CD4-positive, alpha-beta T cell treated with Interleukin-21 for 1 hour (primary cell): ENCODE measurements at regions not wholly inside any gene's neighbourhood (a gene's known extent, or its start where the extent isn't known, plus 50 kb on each side); places are given as distances from the start of the nearest gene placed in this dataset.
A peak's percentile ranks its signal among the peaks of the same experiment; 100 is the strongest.

Experiments
- DNase-seq: peaks from one replicate; pipeline ENCODE4 v3.0.0-alpha.2; 2020

DNA sequence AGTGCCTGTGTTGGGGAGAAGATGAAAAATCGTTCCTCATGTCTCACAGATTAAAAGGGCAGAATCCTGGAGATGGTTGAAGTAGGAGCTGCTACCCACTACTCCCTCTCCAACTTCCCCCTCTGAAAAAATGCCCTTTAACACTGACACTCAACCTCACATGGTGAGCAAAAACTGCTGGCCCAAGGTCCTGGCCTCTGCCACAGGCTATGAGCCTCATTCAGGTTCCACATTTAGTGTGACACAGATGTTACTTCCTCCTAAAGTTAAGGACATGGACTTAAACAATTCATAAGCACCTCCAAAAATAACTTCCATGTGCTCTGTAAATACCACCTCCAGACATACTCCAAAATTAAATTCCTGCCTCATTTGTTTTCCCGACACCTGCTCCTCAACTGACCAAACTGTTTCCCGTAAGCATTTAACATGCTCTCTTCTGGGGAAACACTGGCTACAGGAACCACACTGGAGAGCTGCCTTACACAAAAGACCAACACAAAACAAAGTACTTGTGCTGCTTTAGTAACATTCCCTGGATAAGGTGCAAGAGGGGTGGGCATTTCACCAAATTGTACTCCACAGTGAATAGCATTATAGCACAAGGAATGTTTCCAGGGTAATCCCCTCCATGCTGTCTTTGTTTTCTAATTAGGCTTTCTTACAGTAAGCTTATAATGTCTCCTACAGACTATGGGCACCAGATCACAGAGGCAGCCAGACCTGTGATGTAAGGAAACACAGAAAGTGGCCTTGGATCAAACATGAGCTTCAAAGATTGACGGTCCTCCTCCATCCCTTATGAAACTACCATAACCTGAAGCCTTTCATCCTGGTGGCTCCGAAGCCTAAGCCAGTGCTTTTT lies 57.0 kb downstream of the PHLDA1 start:
- no peak for DNase-seq

GRCh38 chr12:75971253-75971652 lies 60.3 kb downstream of the PHLDA1 start:
- no peak for DNase-seq

GRCh38 chr12:75970310-75970709 lies 61.3 kb downstream of the PHLDA1 start:
- DNase-seq: no peak

DNA sequence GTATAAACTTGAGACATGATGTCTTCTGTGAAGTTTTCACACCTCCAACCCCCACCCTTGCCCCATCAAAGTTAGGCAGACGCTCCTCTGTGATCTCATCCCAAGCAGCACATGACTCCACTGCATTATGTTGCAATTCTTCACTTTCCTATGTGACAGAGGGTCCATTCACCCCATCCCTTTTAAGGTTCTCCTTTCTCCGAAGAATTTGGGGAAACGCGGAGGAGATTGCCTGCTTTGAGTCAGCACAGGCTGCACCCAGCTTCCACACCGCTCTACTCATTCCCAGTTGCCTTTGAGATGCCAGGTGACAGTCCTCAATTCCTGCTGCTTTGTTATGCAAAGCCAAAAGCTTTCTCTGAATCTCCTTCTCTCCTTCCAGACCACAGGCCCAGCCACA lies 61.8 kb downstream of the PHLDA1 start:
- no peak for DNase-seq

- DNase-seq: no peak
Measured at GRCh38 chr12:75965661-75966060, 65.9 kb downstream of the PHLDA1 start.

DNA sequence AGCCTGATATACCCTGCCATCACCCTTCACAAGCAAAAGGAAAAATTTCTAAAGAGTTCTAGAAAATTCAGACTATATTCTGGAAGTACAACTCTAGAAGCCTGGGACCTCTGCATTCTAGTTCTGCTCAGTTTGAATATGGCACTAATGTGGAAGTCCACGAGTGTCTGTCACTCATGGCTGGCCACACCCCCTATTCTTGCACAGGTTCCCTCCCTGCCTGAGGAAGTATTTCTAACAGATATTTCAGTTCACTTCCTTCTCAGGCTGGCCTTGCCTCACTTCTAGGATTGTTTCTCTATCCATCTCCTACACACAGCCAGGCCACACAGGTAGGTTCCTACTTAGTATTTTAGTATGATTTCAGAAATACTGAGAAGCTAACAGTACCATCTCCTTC lies 67.4 kb downstream of the PHLDA1 start:
- DNase-seq: no peak

- no peak for DNase-seq
Measured at GRCh38 chr12:75961878-75962277, 69.7 kb downstream of the PHLDA1 start.

DNA sequence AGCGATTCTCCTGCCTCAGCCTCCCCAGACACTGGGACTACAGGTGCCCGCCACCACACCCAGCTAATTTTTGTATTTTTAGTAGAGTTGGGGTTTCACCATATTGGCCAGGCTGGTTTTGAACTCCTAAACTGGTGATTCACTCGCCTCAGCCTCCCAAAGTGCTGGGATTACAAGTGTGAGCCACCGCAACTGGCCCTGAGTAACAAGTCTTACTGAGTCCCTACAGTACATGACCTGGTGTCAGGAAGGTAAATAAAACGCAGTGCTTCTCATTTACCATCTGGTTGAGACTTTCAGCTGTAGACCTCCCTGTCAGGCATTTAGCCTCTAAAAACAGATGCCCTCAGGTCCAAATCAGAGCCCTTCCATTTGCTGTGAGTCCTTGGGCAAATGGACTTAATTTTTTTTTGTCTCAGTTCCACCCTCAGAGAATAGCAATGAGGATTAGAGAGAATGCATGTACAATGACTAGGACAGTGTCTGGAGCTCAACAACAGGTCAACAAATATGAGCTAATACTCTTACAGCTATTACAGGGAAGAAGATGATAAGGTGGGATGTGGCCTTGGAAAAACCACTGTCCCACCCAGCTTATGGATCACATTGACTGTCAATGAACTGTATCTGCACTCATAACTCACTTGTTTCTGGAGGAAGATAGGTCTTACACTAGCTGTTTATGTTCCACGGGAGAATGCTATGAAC lies 70.5 kb downstream of the PHLDA1 start:
- DNase-seq: no peak

- DNase-seq: no peak
Measured at GRCh38 chr12:75960086-75960910, 71.3 kb downstream of the PHLDA1 start.

DNA sequence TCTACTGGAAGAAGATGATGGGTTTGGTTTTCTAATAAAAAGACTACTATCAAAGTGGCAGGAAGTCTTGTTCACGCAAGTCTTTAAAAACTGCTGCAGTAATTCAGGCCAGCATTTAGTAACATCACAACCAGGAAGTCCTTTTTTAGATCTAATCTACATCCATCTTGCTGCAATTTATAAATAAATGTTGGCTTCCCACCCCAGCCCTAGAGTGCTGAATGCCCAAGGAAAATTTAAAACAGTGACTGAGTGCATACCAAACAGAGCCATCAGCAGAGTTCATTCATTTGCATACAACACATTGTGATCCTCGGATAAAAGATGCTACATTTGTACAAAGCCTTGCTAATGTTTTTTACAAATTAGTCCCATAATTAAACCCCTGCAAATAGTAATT lies 72.1 kb downstream of the PHLDA1 start:
- no peak for DNase-seq

GRCh38 chr12:75959060-75959459 lies 72.5 kb downstream of the PHLDA1 start:
- DNase-seq: no peak

DNA sequence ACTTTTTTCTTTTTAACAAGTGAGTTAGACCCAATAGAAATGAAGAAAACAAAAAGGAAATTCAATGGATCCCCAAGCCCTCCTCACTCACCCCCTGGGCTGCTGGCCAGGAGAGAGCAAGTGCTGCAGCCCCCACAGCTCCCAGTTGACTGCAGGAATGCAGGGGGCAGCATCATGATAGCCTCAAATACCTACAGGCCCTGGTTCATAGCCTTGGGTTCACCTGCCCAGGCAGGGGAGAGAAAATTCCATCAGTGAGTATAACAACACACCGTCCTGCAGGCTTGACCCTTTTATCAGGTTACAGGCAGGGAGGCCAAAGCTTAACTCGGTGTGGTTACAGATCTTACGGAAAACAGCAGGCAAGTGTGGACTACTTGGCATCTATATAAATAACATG lies 76.3 kb downstream of the PHLDA1 start:
- no peak for DNase-seq

DNA sequence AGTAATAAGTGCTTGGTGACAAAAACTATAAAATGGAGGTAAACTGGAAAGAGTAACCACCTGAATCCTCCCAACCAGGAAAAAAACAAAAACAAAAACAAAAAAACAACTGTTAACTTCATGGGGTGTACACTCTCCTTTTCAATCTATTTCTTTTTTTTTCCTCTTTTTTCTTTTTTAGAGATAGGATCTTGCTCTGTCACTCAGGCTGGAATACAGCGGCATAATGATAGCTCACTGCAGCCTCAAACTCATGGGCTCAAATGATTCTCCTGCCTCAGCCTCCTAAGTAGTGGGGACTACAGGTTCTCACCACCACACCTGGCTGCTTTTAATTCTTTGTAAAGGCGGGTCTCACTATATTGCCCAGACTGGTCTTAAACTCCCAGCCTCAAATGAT lies 76.8 kb downstream of the PHLDA1 start:
- no peak for DNase-seq

DNA sequence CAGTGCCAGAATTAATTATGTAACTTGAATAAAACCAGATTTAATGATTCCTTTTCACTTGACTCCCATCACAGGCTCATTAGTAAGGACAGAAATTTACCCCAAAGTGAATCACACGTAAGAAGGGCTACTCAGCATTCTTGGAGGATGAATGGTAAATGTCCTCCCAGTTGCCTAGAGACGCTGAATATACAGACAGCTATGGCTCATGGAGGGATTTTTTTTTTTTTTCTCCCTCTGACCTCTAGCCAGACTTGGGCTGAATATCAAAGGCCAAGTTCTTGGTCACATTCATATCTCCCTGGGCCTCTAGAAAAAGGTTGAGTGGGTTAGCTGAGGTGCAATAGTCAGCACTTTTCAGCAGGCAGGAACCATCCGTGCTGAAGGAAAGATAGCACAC lies 77.5 kb downstream of the PHLDA1 start:
- DNase-seq: no peak

DNA sequence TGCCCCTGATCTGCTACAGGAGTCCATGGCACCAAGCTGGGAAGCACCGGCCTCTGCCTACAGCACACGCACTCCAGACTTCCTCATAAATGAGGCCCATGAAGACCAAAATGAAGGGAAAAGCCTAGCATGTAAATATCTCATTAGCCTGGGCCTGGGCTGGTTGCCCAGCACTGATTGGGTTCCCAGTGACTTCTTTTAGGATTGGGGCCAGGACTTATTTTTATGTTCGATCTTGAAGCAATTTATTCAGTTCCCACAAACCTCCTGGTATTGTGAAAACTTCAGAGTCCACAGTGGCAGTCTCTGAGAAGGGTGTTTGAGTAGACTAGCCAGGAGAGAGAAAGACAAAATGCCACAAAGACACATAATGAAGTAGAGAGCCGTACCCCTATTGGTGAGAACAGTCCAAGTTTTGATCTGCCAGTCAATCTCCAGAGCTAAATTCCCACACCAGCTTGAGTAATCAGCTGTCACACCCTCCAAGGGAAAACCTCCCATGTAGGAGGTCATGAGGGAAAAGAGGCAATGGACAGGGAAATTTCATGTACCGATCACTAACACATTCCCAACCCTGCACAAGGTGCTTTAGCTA lies 78.2 kb downstream of the PHLDA1 start:
- no peak for DNase-seq

GRCh38 chr12:75951399-75952278 lies 79.9 kb downstream of the PHLDA1 start:
- DNase-seq: no peak

GRCh38 chr12:75947156-75947723 lies 84.3 kb downstream of the PHLDA1 start:
- no peak for DNase-seq

DNA sequence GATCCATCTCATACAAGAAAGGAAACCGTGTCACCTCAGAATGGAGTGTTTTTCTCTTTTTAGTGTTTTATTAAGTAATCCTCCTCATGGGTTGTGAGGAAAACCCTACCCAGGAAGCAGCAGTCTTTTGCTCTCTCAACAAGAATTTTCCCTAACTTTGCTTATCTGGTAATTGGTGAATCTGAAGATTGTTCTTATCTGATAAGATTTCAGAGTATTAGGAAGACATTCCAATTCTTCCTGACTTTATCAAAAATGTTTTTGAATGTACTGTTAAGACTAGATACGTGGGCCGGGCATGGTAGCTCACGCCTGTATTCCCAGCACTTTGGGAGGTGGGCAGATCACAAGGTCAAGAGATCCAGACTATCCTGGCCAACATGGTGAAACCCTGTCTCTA lies 86.0 kb downstream of the PHLDA1 start:
- DNase-seq: no peak

DNA sequence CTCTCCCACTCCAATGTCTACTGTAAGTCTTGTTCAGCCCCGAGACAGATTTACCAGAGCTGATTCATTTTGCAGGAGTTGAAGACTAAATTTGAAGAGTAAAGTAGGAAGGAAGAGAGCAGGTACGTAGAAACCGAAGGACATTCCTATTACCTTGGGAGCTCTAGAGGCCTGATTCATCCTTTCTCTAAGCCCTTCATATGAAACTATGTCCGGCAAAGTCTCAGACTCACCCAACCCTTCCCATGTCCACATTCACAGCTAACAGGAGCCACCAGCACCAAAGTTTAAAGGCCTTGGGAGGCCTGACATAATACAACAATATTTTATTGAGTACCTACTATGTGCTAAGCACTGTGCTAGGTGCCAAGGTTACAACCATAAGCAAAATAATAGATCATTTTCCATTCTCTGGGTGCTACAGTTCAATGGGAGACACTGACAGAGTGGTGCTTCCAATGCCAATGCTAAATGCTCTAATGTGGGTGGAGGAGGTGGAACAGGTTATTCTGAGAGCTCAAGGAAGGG lies 86.6 kb downstream of the PHLDA1 start:
- DNase-seq: no peak

DNA sequence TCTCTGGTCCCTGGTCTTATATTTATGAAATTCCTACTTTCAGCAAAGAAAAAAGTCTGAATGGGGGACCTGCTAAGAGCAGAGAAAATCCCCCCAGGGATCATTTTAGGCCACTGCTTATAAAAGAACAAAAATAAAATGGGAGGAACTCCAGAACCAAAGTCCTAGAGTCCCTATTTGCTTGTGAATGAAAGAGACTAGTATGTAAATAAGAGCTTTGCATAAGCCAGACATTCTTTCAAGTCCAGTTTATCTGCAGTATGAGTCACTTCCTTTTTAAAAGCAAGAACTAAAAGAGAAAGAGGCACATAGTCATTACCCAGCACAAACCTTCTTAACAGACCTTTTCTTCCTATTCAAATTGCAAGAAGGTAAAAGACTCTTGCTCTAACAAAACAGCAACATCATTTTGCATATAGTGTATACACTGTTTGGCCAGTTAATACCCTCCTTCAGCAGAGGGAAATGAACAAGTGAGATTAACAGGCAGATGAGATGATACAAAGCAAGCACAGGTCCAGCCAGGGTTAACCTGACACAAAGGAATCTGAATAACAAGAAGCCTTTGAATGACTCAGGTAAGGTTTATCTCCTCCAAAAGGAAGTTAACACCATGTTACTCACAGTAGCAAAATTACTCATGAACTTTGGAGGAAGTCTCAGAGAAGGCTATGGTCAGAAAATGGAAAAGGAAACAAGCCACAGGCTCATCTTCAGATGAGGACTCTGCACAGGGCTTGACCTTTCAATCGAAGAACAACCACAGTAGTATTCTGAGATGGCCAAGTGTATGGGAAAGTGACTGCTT lies 87.3 kb downstream of the PHLDA1 start:
- peak; percentile 46 for DNase-seq

- no peak for DNase-seq
Measured at GRCh38 chr12:75943730-75944096, 87.9 kb downstream of the PHLDA1 start.
